GM12878 (cell line): ENCODE measurements at regions not wholly inside any gene's neighbourhood (a gene's known extent, or its start where the extent isn't known, plus 50 kb on each side); places are given as distances from the start of the nearest gene placed in this dataset.

Source experiments
- ATAC-seq: fragments of 200-7000 bp; cut with Tn5 transposase; 3 replicates; pipeline ENCODE4 v1.9.1; 2020; ENCODE audit warnings: mild to moderate bottlenecking, moderate library complexity
- BruUV-seq: library from RNA; stranded (reverse); fragments of 400-500 nt; replicated peaks from 2 replicates; lab custom pipeline; 2021; lab: Mats Ljungman, UMichigan
- CTCF ChIA-PET: fragments of 300-600 bp; sonication (Branson Sonifier 250); formaldehyde crosslinking; extraction: SDS; loops from one replicate; lab custom pipeline; 2021; ENCODE audit warnings: inconsistent platforms; lab: Yijun Ruan, JAX
- POLR2A ChIA-PET: fragments of 350-600 bp; formaldehyde crosslinking; extraction: SDS; loops from one replicate; lab custom pipeline; 2021; ENCODE audit warnings: inconsistent platforms; lab: Charles Lee
- RAD21 ChIA-PET: fragments of 300-600 bp; sonication (Branson Sonifier 250); formaldehyde crosslinking; loops from one replicate; lab custom pipeline; 2023; ENCODE audit warnings: antibody characterized with exemption; ENCODE audit not compliant: unreplicated experiment; lab: Charles Lee
- SMC1A ChIA-PET: fragments of 300-600 bp; sonication (Branson Sonifier 250); formaldehyde crosslinking; loops from one replicate; lab custom pipeline; 2023; ENCODE audit not compliant: unreplicated experiment, uncharacterized antibody; lab: Charles Lee
- DNase-seq: peaks from one replicate; pipeline ENCODE4 v3.0.0-alpha.2; 2011; ENCODE audit warnings: low read depth, low spot score
- FAIRE-seq: peaks from 3 replicates; lab custom pipeline; 2011; peaks lifted over from hg19 to GRCh38; lab: Jason Lieb, UNC
- H2AFZ ChIP-seq: 2 replicates; pipeline ENCODE4 v1.6.0; 2011; ENCODE audit warnings: low read depth, low read length, control low read depth; ENCODE audit not compliant: control insufficient read depth
- H3K27ac ChIP-seq: 2 replicates; pipeline ENCODE4 v1.5.1; 2011; ENCODE audit warnings: control low read depth; ENCODE audit not compliant: control insufficient read depth, insufficient read depth
- H3K27me3 ChIP-seq, 2 experiments: replicated peaks in 1 of 2; 2 replicates each; pipeline versions ENCODE4 v1.6.0 to v1.6.1; 2011; ENCODE audit warnings: low read length in 1 of 2; ENCODE audit not compliant: control insufficient read depth in 2 of 2, insufficient read depth in 2 of 2
- H3K36me3 ChIP-seq, 2 experiments: 2 replicates each; pipeline ENCODE4 v1.5.1; 2011; ENCODE audit warnings: low read length in 1 of 2; ENCODE audit not compliant: control insufficient read depth in 2 of 2, insufficient read depth in 2 of 2
- H3K4me1 ChIP-seq: 2 replicates; pipeline ENCODE4 v1.6.1; 2011; ENCODE audit warnings: mild to moderate bottlenecking, low read length, moderate library complexity, mixed read lengths; ENCODE audit not compliant: control insufficient read depth, insufficient read depth
- H3K4me2 ChIP-seq: 2 replicates; pipeline ENCODE4 v1.6.0; 2011; ENCODE audit warnings: control low read depth; ENCODE audit not compliant: control insufficient read depth, insufficient read depth
- H3K4me3 ChIP-seq: fragments of 200-600 bp; sonication (generic); 2 replicates; pipeline ENCODE4 v1.5.1; 2016
- H3K79me2 ChIP-seq: 2 replicates; pipeline ENCODE4 v1.6.0; 2011; ENCODE audit warnings: low read length; ENCODE audit not compliant: control insufficient read depth, insufficient read depth
- H3K9ac ChIP-seq: 2 replicates; pipeline ENCODE4 v1.8.0; 2011; ENCODE audit warnings: low read length, control low read depth, mixed read lengths; ENCODE audit not compliant: control insufficient read depth, insufficient read depth
- H3K9me3 ChIP-seq: replicated peaks from 3 replicates; pipeline ENCODE4 v1.5.1; 2011; ENCODE audit warnings: mild to moderate bottlenecking, low read length; ENCODE audit not compliant: control insufficient read depth, insufficient read depth
- H4K20me1 ChIP-seq: 2 replicates; pipeline ENCODE4 v1.6.0; 2011; ENCODE audit not compliant: control insufficient read depth, insufficient read depth
- CHD2 ChIP-seq: IDR thresholded peaks from 2 replicates; pipeline ENCODE4 v1.6.1; 2011; ENCODE audit warnings: low read depth, low read length, improper control_type of control experiment, borderline replicate concordance
- EZH2 ChIP-seq: IDR thresholded peaks from 2 replicates; pipeline ENCODE4 v1.6.1; 2012; ENCODE audit warnings: low read depth, mild to moderate bottlenecking, control low read depth, inconsistent platforms, low read length, borderline replicate concordance; ENCODE audit not compliant: control insufficient read depth
- NFYA ChIP-seq: IDR thresholded peaks from 2 replicates; pipeline ENCODE4 v1.6.1; 2011; ENCODE audit warnings: low read depth, mild to moderate bottlenecking, low read length, improper control_type of control experiment, borderline replicate concordance
- NR2F1 ChIP-seq: fragments of 450-650 bp; conservative IDR thresholded peaks from 2 replicates; pipeline ENCODE4 v1.6.1; 2017; ENCODE audit warnings: mild to moderate bottlenecking
- PRDM15 ChIP-seq: fragments of 450-650 bp; formaldehyde crosslinking; IDR thresholded peaks from 2 replicates; pipeline ENCODE4 v1.4.0; 2020; ENCODE audit warnings: mild to moderate bottlenecking, moderate library complexity
- RELA ChIP-seq: fragments of 450-650 bp; IDR thresholded peaks from 2 replicates; pipeline ENCODE4 v1.8.0; 2014; ENCODE audit warnings: borderline replicate concordance; ENCODE audit not compliant: partially characterized antibody
- SP1 ChIP-seq: IDR thresholded peaks from one replicate; pipeline ENCODE4 v1.6.1; 2011; ENCODE audit warnings: low read depth, low read length
- SREBF2 ChIP-seq: IDR thresholded peaks from 2 replicates; pipeline ENCODE4 v1.6.1; 2012; ENCODE audit warnings: mild to moderate bottlenecking, low read length
- SUPT20H ChIP-seq: IDR thresholded peaks from 2 replicates; pipeline ENCODE4 v1.6.1; 2011; ENCODE audit warnings: low read depth, mild to moderate bottlenecking, low read length, moderate library complexity, borderline replicate concordance; ENCODE audit not compliant: control insufficient read depth
- TCF12 ChIP-seq: IDR thresholded peaks from 2 replicates; pipeline ENCODE4 v1.6.1; 2011; ENCODE audit warnings: low read depth, mild to moderate bottlenecking, low read length
- USF1 ChIP-seq: IDR thresholded peaks from 2 replicates; pipeline ENCODE4 v1.6.1; 2011; ENCODE audit warnings: borderline replicate concordance, low read depth, mild to moderate bottlenecking, moderate library complexity, mixed read lengths, low read length; ENCODE audit not compliant: insufficient read depth; ENCODE audit errors: extremely low read length
- in situ Hi-C: fragments of 300-500 bp; cut with MboI; formaldehyde crosslinking; loops from 9 replicates; pipeline ENCODE4 v1.14.3; 2018; ENCODE audit warnings: mixed read lengths
- intact Hi-C: fragments of 100-400 bp; cut with micrococcal nuclease; formaldehyde crosslinking; loops from one replicate; pipeline ENCODE4 v1.14.2; 2022; ENCODE audit not compliant: unreplicated experiment
- TF ChIP-seq, protein P1 (sequence below): IDR thresholded peaks from 2 replicates; pipeline ENCODE4 v1.6.1; 2011; ENCODE audit warnings: borderline replicate concordance, low read depth, mild to moderate bottlenecking, moderate library complexity, low read length; ENCODE audit not compliant: insufficient read depth, poor library complexity, severe bottlenecking

GRCh38 chr5:89991592-89991991, 418.0 kb downstream of the CETN3 start (continued):
- TF ChIP-seq SUPT20H: no peak

- H3K4me3 ChIP-seq: no peak overlapping the region
- no peak overlapping the region for H2AFZ ChIP-seq
- H3K27me3 ChIP-seq: no peaks in the 10 kb centered on the region
- FAIRE-seq (no peak), DNase-seq (no peak), ATAC-seq (no peak)
- H3K4me2 ChIP-seq: no peak overlapping the region
- no TSS peak for BruUV-seq
- H3K79me2 ChIP-seq: no peaks in the 10 kb centered on the region
- H3K9me3 ChIP-seq: no peaks in the 10 kb centered on the region
- no peaks in the 10 kb centered on the region for H4K20me1 ChIP-seq
- ChIA-PET SMC1A (interaction anchor here (0.6 to 1.8 kb wide), 3 partner anchors 13 to 184 kb away, joined by 3 to 6 read pairs (median 4); no protein-coding TSS in a partner anchor), POLR2A (interaction anchor here (0.5 kb wide), 1 partner anchor 1100 kb away, joined by 3 read pairs; no protein-coding TSS in a partner anchor), CTCF (interaction anchor here (0.7 to 1.2 kb wide), 2 partner anchors 14 to 1670 kb away, joined by 3 to 5 read pairs; no protein-coding TSS in a partner anchor), RAD21 (interaction anchor here (1.3 kb wide), 1 partner anchor 19 kb away, joined by 3 read pairs; no protein-coding TSS in a partner anchor)
- no peaks in the 10 kb centered on the region for H3K36me3 ChIP-seq
- intact Hi-C loops (no loop called here), in situ Hi-C loops (no loop called here)
- no peak overlapping the region for H3K27ac ChIP-seq
- H3K9ac ChIP-seq: no peak overlapping the region
- no peaks in the 10 kb centered on the region for H3K4me1 ChIP-seq
- no peak for TF ChIP-seq SREBF2
- TF ChIP-seq NR2F1: no peak
- TF ChIP-seq TCF12: no peak
- TF ChIP-seq PRDM15 (CRISPR knock-in tag): no peak
- no peak for TF ChIP-seq CHD2
- TF ChIP-seq SP1: no peak
- no peak for TF ChIP-seq NFYA
- TF ChIP-seq USF1: no peak
- TF ChIP-seq RELA: no peak
- no peak for TF ChIP-seq EZH2
- TF ChIP-seq, protein P1, sequence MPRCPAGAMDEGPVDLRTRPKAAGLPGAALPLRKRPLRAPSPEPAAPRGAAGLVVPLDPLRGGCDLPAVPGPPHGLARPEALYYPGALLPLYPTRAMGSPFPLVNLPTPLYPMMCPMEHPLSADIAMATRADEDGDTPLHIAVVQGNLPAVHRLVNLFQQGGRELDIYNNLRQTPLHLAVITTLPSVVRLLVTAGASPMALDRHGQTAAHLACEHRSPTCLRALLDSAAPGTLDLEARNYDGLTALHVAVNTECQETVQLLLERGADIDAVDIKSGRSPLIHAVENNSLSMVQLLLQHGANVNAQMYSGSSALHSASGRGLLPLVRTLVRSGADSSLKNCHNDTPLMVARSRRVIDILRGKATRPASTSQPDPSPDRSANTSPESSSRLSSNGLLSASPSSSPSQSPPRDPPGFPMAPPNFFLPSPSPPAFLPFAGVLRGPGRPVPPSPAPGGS: no peak
Measured at GRCh38 chr5:89989776-89990175, 419.8 kb downstream of the CETN3 start.
